Fibroblast of pulmonary artery (primary cell): ENCODE measurements at regions not wholly inside any gene's neighbourhood (a gene's known extent, or its start where the extent isn't known, plus 50 kb on each side); places are given as distances from the start of the nearest gene placed in this dataset.
A peak's percentile ranks its signal among the peaks of the same experiment; 100 is the strongest.

Experiments used
- DNase-seq: peaks from one replicate; pipeline ENCODE4 v3.0.0-alpha.2; 2010; ENCODE audit warnings: low read depth
- H3K4me3 ChIP-seq: replicated peaks from 2 replicates; pipeline ENCODE4 v1.5.1; 2011; ENCODE audit warnings: low read depth, mild to moderate bottlenecking, control low read depth, low read length, moderate library complexity
- CTCF ChIP-seq: IDR thresholded peaks from 2 replicates; pipeline ENCODE4 v1.5.1; 2011; ENCODE audit warnings: mild to moderate bottlenecking, control low read depth, low read length, inconsistent platforms; ENCODE audit errors: missing control alignments

GRCh38 chr10:89153971-89154370 is 53.1 kb downstream of the CH25H start:
- no peak for TF ChIP-seq CTCF
- H3K4me3 ChIP-seq: no peak overlapping the region
- DNase-seq: no peak

- no peak overlapping the region for H3K4me3 ChIP-seq
- DNase-seq: no peak
- TF ChIP-seq CTCF: no peak
Observed at GRCh38 chr10:89153116-89153515, 54.0 kb downstream of the CH25H start.

- no peak for TF ChIP-seq CTCF
- no peak for DNase-seq
- no peak overlapping the region for H3K4me3 ChIP-seq
Observed at GRCh38 chr10:89151857-89152256, 55.3 kb downstream of the CH25H start.

- no peak overlapping the region for H3K4me3 ChIP-seq
- no peak for DNase-seq
- TF ChIP-seq CTCF: no peak
Observed at GRCh38 chr10:89148061-89148460, 59.1 kb downstream of the CH25H start.

GRCh38 chr10:89147256-89147655 is 59.9 kb downstream of the CH25H start:
- DNase-seq: peak; percentile 45
- no peak for TF ChIP-seq CTCF
- H3K4me3 ChIP-seq: no peak overlapping the region

- DNase-seq: no peak
- no peak overlapping the region for H3K4me3 ChIP-seq
- TF ChIP-seq CTCF: no peak
Observed at GRCh38 chr10:89144836-89145235, 62.3 kb downstream of the CH25H start.

GRCh38 chr10:89142590-89142989 is 64.5 kb downstream of the CH25H start:
- TF ChIP-seq CTCF: no peak
- no peak for DNase-seq
- no peak overlapping the region for H3K4me3 ChIP-seq
